IMR-90 (cell line): ENCODE measurements at regions not wholly inside any gene's neighbourhood (a gene's known extent, or its start where the extent isn't known, plus 50 kb on each side); places are given as distances from the start of the nearest gene placed in this dataset.

ENCODE experiments used
- ATAC-seq: fragments of 200-7000 bp; cut with Tn5 transposase; 2 replicates; pipeline ENCODE4 v1.9.1; 2020; ENCODE audit warnings: low read depth, mild to moderate bottlenecking, moderate library complexity
- BruUV-seq: library from RNA; stranded (reverse); fragments of 400-500 nt; replicated peaks from 2 replicates; lab custom pipeline; 2021; lab: Mats Ljungman, UMichigan
- CTCF ChIA-PET: fragments of 300-600 bp; formaldehyde crosslinking; extraction: SDS; loops from one replicate; lab custom pipeline; 2021; ENCODE audit warnings: antibody characterized with exemption; lab: Yijun Ruan, JAX
- POLR2A ChIA-PET: fragments of 300-600 bp; sonication (Branson Sonifier 250); formaldehyde crosslinking; loops from one replicate; lab custom pipeline; 2022; ENCODE audit warnings: antibody characterized with exemption; ENCODE audit not compliant: unreplicated experiment; lab: Charles Lee
- DNase-seq: peaks from one replicate; pipeline ENCODE4 v3.0.0; 2013
- H2AFZ ChIP-seq: replicated peaks from 2 replicates; pipeline ENCODE3; 2013; ENCODE audit warnings: low read length, mild to moderate bottlenecking; ENCODE audit not compliant: poor library complexity
- H2AK5ac ChIP-seq: 2 replicates; pipeline ENCODE4 v1.6.1; 2013; ENCODE audit warnings: low read depth, low read length, inconsistent platforms
- H2AK9ac ChIP-seq: replicated peaks from 2 replicates; pipeline ENCODE3; 2013; ENCODE audit warnings: mild to moderate bottlenecking, low read depth, low read length, moderate library complexity; ENCODE audit not compliant: poor library complexity
- H2BK120ac ChIP-seq: 2 replicates; pipeline ENCODE4 v1.6.1; 2013; ENCODE audit warnings: low read depth, low read length, inconsistent platforms
- H2BK15ac ChIP-seq: 3 replicates; pipeline ENCODE4 v1.6.1; 2013; ENCODE audit warnings: low read depth, low read length, inconsistent platforms
- H2BK20ac ChIP-seq: 2 replicates; pipeline ENCODE4 v1.6.1; 2013; ENCODE audit warnings: low read depth, mild to moderate bottlenecking, inconsistent platforms, low read length, moderate library complexity
- H2BK5ac ChIP-seq: 2 replicates; pipeline ENCODE4 v1.6.1; 2013; ENCODE audit warnings: mild to moderate bottlenecking, low read depth, low read length, inconsistent platforms; ENCODE audit not compliant: poor library complexity, severe bottlenecking
- H3K14ac ChIP-seq: replicated peaks from 2 replicates; pipeline ENCODE4 v1.6.1; 2013; ENCODE audit warnings: low read depth, low read length, inconsistent platforms
- H3K18ac ChIP-seq: 2 replicates; pipeline ENCODE4 v1.6.1; 2013; ENCODE audit warnings: low read depth, low read length, control low read depth
- H3K23ac ChIP-seq: 2 replicates; pipeline ENCODE4 v1.6.1; 2013; ENCODE audit warnings: low read depth, low read length, inconsistent platforms
- H3K27ac ChIP-seq: 2 replicates; pipeline ENCODE4 v1.5.1; 2013; ENCODE audit warnings: mild to moderate bottlenecking, control low read depth, low read length; ENCODE audit not compliant: insufficient read depth
- H3K27me3 ChIP-seq: 2 replicates; pipeline ENCODE4 v1.6.1; 2013; ENCODE audit warnings: low read length; ENCODE audit not compliant: control insufficient read depth, insufficient read depth
- H3K36me3 ChIP-seq: 2 replicates; pipeline ENCODE4 v1.6.1; 2013; ENCODE audit warnings: low read length, mixed read lengths; ENCODE audit not compliant: control insufficient read depth, insufficient read depth
- H3K4ac ChIP-seq: 2 replicates; pipeline ENCODE4 v1.6.1; 2013; ENCODE audit warnings: low read depth, low read length, inconsistent platforms
- H3K4me1 ChIP-seq: 2 replicates; pipeline ENCODE4 v1.6.1; 2013; ENCODE audit warnings: low read length, mixed read lengths; ENCODE audit not compliant: control insufficient read depth, insufficient read depth
- H3K4me2 ChIP-seq: 2 replicates; pipeline ENCODE4 v1.6.1; 2013; ENCODE audit warnings: low read depth, mild to moderate bottlenecking, control low read depth, low read length, moderate library complexity
- H3K4me3 ChIP-seq: 2 replicates; pipeline ENCODE4 v1.5.1; 2013; ENCODE audit warnings: low read depth, mild to moderate bottlenecking, control low read depth, low read length, moderate library complexity; ENCODE audit not compliant: insufficient read depth
- H3K56ac ChIP-seq: 2 replicates; pipeline ENCODE4 v1.6.1; 2013; ENCODE audit warnings: low read length, inconsistent platforms; ENCODE audit not compliant: insufficient read depth; ENCODE audit errors: extremely low read depth
- H3K79me1 ChIP-seq, 2 experiments: 2 replicates each; pipeline ENCODE4 v1.6.1; 2013; ENCODE audit warnings: low read length in 2 of 2, inconsistent platforms in 1 of 2, low read depth in 1 of 2
- H3K9ac ChIP-seq: 2 replicates; pipeline ENCODE4 v1.6.1; 2013; ENCODE audit warnings: low read depth, low read length, control low read depth
- H3K9me1 ChIP-seq: 2 replicates; pipeline ENCODE4 v1.6.1; 2013; ENCODE audit warnings: low read length, inconsistent platforms; ENCODE audit not compliant: insufficient read depth
- H3K9me3 ChIP-seq: 2 replicates; pipeline ENCODE4 v1.6.1; 2013; ENCODE audit warnings: low read length; ENCODE audit not compliant: control insufficient read depth, insufficient read depth
- H4K20me1 ChIP-seq: 2 replicates; pipeline ENCODE4 v1.6.1; 2013; ENCODE audit warnings: low read length, inconsistent platforms; ENCODE audit not compliant: insufficient read depth
- H4K5ac ChIP-seq: 2 replicates; pipeline ENCODE4 v1.6.1; 2013; ENCODE audit warnings: mild to moderate bottlenecking, low read depth, low read length, control low read depth
- H4K8ac ChIP-seq, 2 experiments: 2 replicates each; pipeline ENCODE4 v1.6.1; 2013; ENCODE audit warnings: low read depth in 2 of 2, low read length in 2 of 2, control low read depth in 1 of 2, inconsistent platforms in 1 of 2
- H4K91ac ChIP-seq: 2 replicates; pipeline ENCODE4 v1.6.1; 2013; ENCODE audit warnings: low read depth, low read length, inconsistent platforms; ENCODE audit not compliant: insufficient read depth
- BHLHE40 ChIP-seq: fragments of 150-350 bp; IDR thresholded peaks from 2 replicates; pipeline ENCODE4 v1.6.1; 2016; ENCODE audit warnings: mild to moderate bottlenecking, low read depth, low read length
- CEBPB ChIP-seq: IDR thresholded peaks from 2 replicates; pipeline ENCODE4 v1.6.1; 2012; ENCODE audit warnings: low read depth, low read length, improper control_type of control experiment
- CHD1 ChIP-seq: IDR thresholded peaks from 2 replicates; pipeline ENCODE4 v1.6.1; 2012; ENCODE audit warnings: low read depth, low read length, improper control_type of control experiment
- CTCF ChIP-seq: conservative IDR thresholded peaks from 2 replicates; pipeline ENCODE4 v1.5.1; 2012; ENCODE audit warnings: mild to moderate bottlenecking, low read depth, low read length, improper control_type of control experiment
- ELK1 ChIP-seq: fragments of 150-350 bp; IDR thresholded peaks from 2 replicates; pipeline ENCODE4 v1.6.1; 2016; ENCODE audit warnings: low read depth, mild to moderate bottlenecking, low read length, moderate library complexity, borderline replicate concordance
- FOS ChIP-seq: fragments of 150-350 bp; IDR thresholded peaks from 2 replicates; pipeline ENCODE4 v1.6.1; 2016; ENCODE audit warnings: low read depth, low read length
- MAFK ChIP-seq: IDR thresholded peaks from 2 replicates; pipeline ENCODE4 v1.6.1; 2012; ENCODE audit warnings: low read depth, low read length, improper control_type of control experiment
- MAZ ChIP-seq: IDR thresholded peaks from 2 replicates; pipeline ENCODE4 v1.6.1; 2012; ENCODE audit warnings: low read depth, mild to moderate bottlenecking, low read length, improper control_type of control experiment, moderate library complexity, borderline replicate concordance
- MXI1 ChIP-seq: IDR thresholded peaks from 2 replicates; pipeline ENCODE4 v1.6.1; 2012; ENCODE audit warnings: low read depth, mild to moderate bottlenecking, low read length, moderate library complexity, borderline replicate concordance
- NFE2L2 ChIP-seq: fragments of 150-350 bp; IDR thresholded peaks from 2 replicates; pipeline ENCODE4 v1.6.1; 2016; ENCODE audit warnings: low read depth, mild to moderate bottlenecking, low read length
- POLR2A ChIP-seq: IDR thresholded peaks from 2 replicates; pipeline ENCODE4 v1.6.1; 2012; ENCODE audit warnings: mild to moderate bottlenecking, low read depth, low read length
- RAD21 ChIP-seq: IDR thresholded peaks from 2 replicates; pipeline ENCODE4 v1.6.1; 2012; ENCODE audit warnings: low read length, improper control_type of control experiment
- RCOR1 ChIP-seq: IDR thresholded peaks from 2 replicates; pipeline ENCODE4 v1.6.1; 2012; ENCODE audit warnings: mild to moderate bottlenecking, low read length, improper control_type of control experiment; ENCODE audit not compliant: insufficient replicate concordance
- RFX5 ChIP-seq: IDR thresholded peaks from 2 replicates; pipeline ENCODE4 v1.8.0; 2012; ENCODE audit warnings: low read depth, mild to moderate bottlenecking, low read length, moderate library complexity
- SMC3 ChIP-seq: fragments of 150-350 bp; IDR thresholded peaks from 2 replicates; pipeline ENCODE4 v1.6.1; 2016; ENCODE audit warnings: low read depth, mild to moderate bottlenecking, antibody characterized with exemption, low read length, moderate library complexity
- USF2 ChIP-seq: fragments of 150-350 bp; IDR thresholded peaks from 2 replicates; pipeline ENCODE4 v1.6.1; 2017; ENCODE audit warnings: mild to moderate bottlenecking, antibody characterized with exemption, low read length, low read depth
- WGBS, 2 experiments: methylation state at CpG; one replicate each; pipeline versions ENCODE4 v1.1.5 to v1.1.7; 2013; ENCODE audit warnings: missing lambda C conversion rate in 2 of 2; ENCODE audit not compliant: insufficient read length in 1 of 2; ENCODE audit errors: extremely low coverage in 2 of 2; 5-methylcytosine and 5-hydroxymethylcytosine counted together
- dilution Hi-C: fragments of 300-500 bp; cut with HindIII; formaldehyde crosslinking; loops from one replicate; pipeline ENCODE4 v1.14.3; 2018; ENCODE audit warnings: low sequenced_read_pairs; ENCODE audit not compliant: unreplicated experiment
- in situ Hi-C: fragments of 300-500 bp; cut with MboI; formaldehyde crosslinking; loops from 3 replicates; pipeline ENCODE4 v1.14.3; 2019; ENCODE audit warnings: low sequenced_read_pairs, inconsistent platforms, mixed read lengths
- intact Hi-C: fragments of 100-400 bp; cut with micrococcal nuclease; formaldehyde crosslinking; loops from 2 replicates; pipeline ENCODE4 v1.10.0; 2022

- H2BK15ac ChIP-seq = no peak overlapping the region
- no peak for ATAC-seq
- no peak for TF ChIP-seq POLR2A
- no peak for TF ChIP-seq RCOR1
- TF ChIP-seq MAZ = no peak
- no peak for TF ChIP-seq MXI1
- TF ChIP-seq SMC3 = no peak
- no peak for TF ChIP-seq RAD21
- TF ChIP-seq CTCF = no peak
- TF ChIP-seq RFX5 = no peak
- TF ChIP-seq ELK1 = no peak
- no peak for TF ChIP-seq FOS
- TF ChIP-seq CEBPB = no peak
- TF ChIP-seq CHD1 = no peak
- TF ChIP-seq USF2 = no peak
- no peak for TF ChIP-seq BHLHE40
- TF ChIP-seq NFE2L2 = no peak
- TF ChIP-seq MAFK = no peak
- H3K9ac ChIP-seq = no peak overlapping the region
- no peaks in the 10 kb centered on the region for H3K4me1 ChIP-seq
- no peak overlapping the region for H2AK9ac ChIP-seq
- no peak overlapping the region for H3K14ac ChIP-seq
- no CpG with 5 or more reads among the region's 6 CpGs for WGBS, 2 experiments
- H3K4ac ChIP-seq = no peak overlapping the region
- no peaks in the 10 kb centered on the region for H3K79me1 ChIP-seq
- H2BK20ac ChIP-seq = no peak overlapping the region
- BruUV-seq = no TSS peak
- H4K5ac ChIP-seq = no peak overlapping the region
- H3K36me3 ChIP-seq = no peaks in the 10 kb centered on the region
- no peak for DNase-seq
- H3K9me1 ChIP-seq = no peaks in the 10 kb centered on the region
- no peak overlapping the region for H2AFZ ChIP-seq
- H4K8ac ChIP-seq = no peak overlapping the region
- peaks cover 1% of the 10 kb centered on the region for H3K9me3 ChIP-seq
- H3K27ac ChIP-seq = no peak overlapping the region
- no peak overlapping the region for H2BK5ac ChIP-seq
- no peak overlapping the region for H3K4me2 ChIP-seq
- no peak overlapping the region for H4K91ac ChIP-seq
- in situ Hi-C loops = no loop called here
- H3K23ac ChIP-seq = no peak overlapping the region
- H3K27me3 ChIP-seq = no peaks in the 10 kb centered on the region
- intact Hi-C loops = no loop called here
- no peak overlapping the region for H2AK5ac ChIP-seq
- H3K18ac ChIP-seq = no peak overlapping the region
- H3K56ac ChIP-seq = no peak overlapping the region
- no peaks in the 10 kb centered on the region for H4K20me1 ChIP-seq
- no peak overlapping the region for H3K4me3 ChIP-seq
- no peak overlapping the region for H2BK120ac ChIP-seq
- CTCF ChIA-PET = no interaction called here
- dilution Hi-C loops = no loop called here
- POLR2A ChIA-PET = no interaction called here
Observed at GRCh38 chr3:992871-993270, 100.0 kb upstream of the CNTN6 start.
